ENCODE measurements at regions not wholly inside any gene's neighbourhood (a gene's known extent, or its start where the extent isn't known, plus 50 kb on each side); places are given as distances from the start of the nearest gene placed in this dataset.

GRCh38 chr13:22137361-22138050 is 466.6 kb downstream of the FGF9 start:
- POLR2A ChIA-PET = interaction anchor here (0.7 kb wide), 1 partner anchor 11 kb away, joined by 3 read pairs; no protein-coding TSS in a partner anchor

More at GRCh38 chr13:22137361-22138050, 466.6 kb downstream of the FGF9 start:
- H3K4me1 ChIP-seq (ENCODE audit: control insufficient read depth in 2 of 2, insufficient read depth in 2 of 2, low read length in 2 of 2) = peaks cover 7 to 10% of the 10 kb centered on the region in 2 donors
- CTCF ChIA-PET = interaction anchor here (1.0 kb wide), 1 partner anchor 499 kb away, joined by 3 read pairs; no protein-coding TSS in a partner anchor
- H3K4me3 ChIP-seq (ENCODE audit: control extremely low read depth in 1 of 5, extremely low read depth in 1 of 5, insufficient read depth in 1 of 5, low read depth in 2 of 5, low read length in 4 of 5) = no peak overlapping the region
- Mint-ChIP-seq H3K4me3 (peak overlapping the region; percentile 27), H3K27ac (peak overlapping the region; percentile 10), H3K4me1 (peaks cover 14% of the 10 kb centered on the region), H3K9me3 (ENCODE audit: insufficient read depth) (no peaks in the 10 kb centered on the region), H3K27me3 (no peaks in the 10 kb centered on the region)
- H3K27ac ChIP-seq (ENCODE audit: low read length in 2 of 2) = no peak overlapping the region
- no peak for TF ChIP-seq CTCF (IDR thresholded peaks at IDR 0.05)
- TF ChIP-seq EZH2 (IDR thresholded peaks at IDR 0.05; ENCODE audit: borderline replicate concordance, insufficient read depth, low read depth, low read length, poor library complexity, severe bottlenecking) = no peak
- no peak for ATAC-seq (ENCODE audit: low read depth)
- H3K9ac ChIP-seq (ENCODE audit: low read length) = no peak overlapping the region
- no peak overlapping the region for H2AFZ ChIP-seq (ENCODE audit: insufficient read depth, low read depth, low read length, poor library complexity, severe bottlenecking)
- peak; percentile 29 for DNase-seq
- intact Hi-C loops (cut with micrococcal nuclease) = no loop called here
- H3K9me3 ChIP-seq (ENCODE audit: control extremely low read depth in 1 of 3, control insufficient read depth in 2 of 3, insufficient read depth in 1 of 3, low read length in 2 of 3) = peaks cover 0 to 1% (median 0%) of the 10 kb centered on the region in 3 donors
- H3K27me3 ChIP-seq (replicated peaks in 1 of 4; ENCODE audit: control extremely low read depth in 1 of 4, control insufficient read depth in 3 of 4, insufficient read depth in 4 of 4, low read length in 3 of 4) = no peaks in the 10 kb centered on the region
- H4K20me1 ChIP-seq (ENCODE audit: control insufficient read depth, insufficient read depth, low read length, poor library complexity, severe bottlenecking) = no peaks in the 10 kb centered on the region
- H3K36me3 ChIP-seq (replicated peaks in 1 of 2; ENCODE audit: control extremely low read depth in 1 of 2, control insufficient read depth in 1 of 2, extremely low read depth in 1 of 2, insufficient read depth in 2 of 2, low read length in 1 of 2) = no peaks in the 10 kb centered on the region
- WGBS (ENCODE audit: insufficient coverage) = 40% methylated on average over 1 of the region's 4 CpGs
- H3K79me2 ChIP-seq (ENCODE audit: control insufficient read depth, insufficient read depth, low read length) = no peaks in the 10 kb centered on the region
- no peak overlapping the region for H3K4me2 ChIP-seq (replicated peaks; ENCODE audit: low read depth, low read length, poor library complexity, severe bottlenecking)

Data from B cell (primary cell).